ENCODE measurements at regions not wholly inside any gene's neighbourhood (a gene's known extent, or its start where the extent isn't known, plus 50 kb on each side); places are given as distances from the start of the nearest gene placed in this dataset.

DNA sequence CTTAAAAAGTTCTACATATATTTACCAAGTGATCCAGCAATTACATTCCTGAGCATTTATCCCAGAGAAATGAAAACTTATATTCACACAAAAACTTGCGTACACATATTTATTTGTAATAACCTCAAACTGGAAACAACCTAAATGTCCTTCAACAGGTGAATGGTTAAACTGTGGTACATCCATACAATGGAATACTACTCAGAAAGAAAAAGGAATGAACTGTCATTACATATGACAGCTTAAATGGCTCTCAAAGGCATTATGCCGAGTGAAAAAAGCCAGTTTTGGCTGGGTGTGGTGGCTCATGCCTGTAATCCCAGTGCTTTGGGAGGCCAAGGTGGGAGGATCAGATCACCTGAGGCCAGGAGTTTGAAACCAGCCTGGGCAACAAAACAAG lies 79.1 kb upstream of the DYNC1I2 start:
- no peak for DNase-seq

DNA sequence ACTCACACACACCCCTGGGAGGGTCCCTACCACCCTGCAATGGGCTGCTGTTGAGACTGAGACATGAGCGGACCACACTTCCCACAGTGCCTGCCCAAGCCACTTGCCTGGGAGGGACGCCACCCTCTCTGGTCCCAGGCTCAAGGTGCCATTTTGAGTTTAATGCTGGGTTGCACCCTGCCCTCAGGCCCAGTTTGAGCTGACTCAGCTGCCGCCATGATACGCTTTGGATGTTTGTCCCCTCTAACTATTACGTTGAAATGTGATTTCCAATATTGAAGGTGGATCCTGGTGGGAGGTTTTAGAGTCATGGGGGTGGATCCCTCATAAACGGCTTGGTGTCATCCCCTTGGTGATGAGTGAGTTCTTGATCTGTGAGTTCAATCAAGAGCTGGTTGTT lies 76.4 kb upstream of the DYNC1I2 start:
- no peak for DNase-seq

DNA sequence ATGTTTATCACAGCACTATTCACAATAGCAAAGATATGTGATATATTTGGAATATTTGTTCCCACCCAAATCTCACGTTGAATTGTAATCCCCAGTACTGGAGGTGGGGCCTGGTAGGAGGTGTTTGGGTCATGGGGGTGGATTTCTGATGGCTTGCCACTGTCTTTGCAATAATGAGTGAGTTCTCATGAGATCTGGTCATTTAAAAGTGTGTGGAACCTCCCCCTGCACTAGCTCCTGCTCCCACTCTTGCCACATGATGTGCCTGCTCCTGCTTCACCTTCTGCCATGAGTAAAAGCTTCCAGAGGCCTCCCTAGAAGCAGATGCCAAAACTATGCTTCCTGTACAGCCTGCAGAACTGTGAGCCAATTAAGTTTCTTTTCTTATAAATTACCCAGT lies 72.2 kb upstream of the DYNC1I2 start:
- peak; percentile 36 for DNase-seq

DNA sequence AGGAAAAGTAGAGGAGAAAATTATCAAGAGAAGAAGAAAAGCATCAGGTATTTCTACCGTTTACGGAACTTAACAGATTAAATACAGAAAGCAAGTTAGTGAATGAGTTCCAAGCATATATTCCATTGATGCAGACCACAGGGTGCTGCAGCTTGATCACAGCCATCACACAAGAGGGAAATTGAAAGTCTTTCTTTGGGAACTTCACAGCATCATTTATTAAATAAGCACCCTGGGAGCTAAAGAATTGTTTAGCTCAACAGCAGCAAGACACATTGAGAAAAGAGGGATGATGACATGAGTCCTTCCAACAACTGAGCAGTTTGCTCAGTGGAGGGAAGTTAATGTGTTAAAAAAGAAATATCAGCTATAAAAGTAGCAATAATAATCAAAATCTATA lies 69.3 kb upstream of the DYNC1I2 start:
- no peak for DNase-seq

GRCh38 chr2:171625006-171625405 lies 62.3 kb upstream of the DYNC1I2 start:
- DNase-seq, result no peak

DNA sequence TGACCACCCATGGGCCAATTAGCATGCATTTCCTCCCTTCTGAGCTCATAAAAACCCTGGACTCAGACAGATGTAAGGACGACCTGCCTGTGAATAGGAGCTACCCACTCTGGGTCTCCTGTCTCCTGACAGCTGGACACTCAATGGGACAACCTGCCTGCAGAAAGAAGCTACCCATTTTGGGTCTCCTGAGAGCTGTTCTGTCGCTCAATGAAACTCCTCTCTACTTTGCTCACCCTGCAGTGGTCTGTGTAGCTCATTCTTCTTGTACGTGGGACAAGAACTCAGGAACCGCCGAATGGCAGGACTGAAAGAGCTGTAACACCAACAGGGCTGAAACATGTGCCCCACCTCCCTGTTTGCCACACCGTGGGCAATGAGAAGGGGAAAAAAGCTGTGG lies 60.3 kb upstream of the DYNC1I2 start:
- DNase-seq, result no peak

- DNase-seq, result no peak
These were observed 59.9 kb upstream of the DYNC1I2 start for GRCh38 chr2:171627412-171627811.

DNA sequence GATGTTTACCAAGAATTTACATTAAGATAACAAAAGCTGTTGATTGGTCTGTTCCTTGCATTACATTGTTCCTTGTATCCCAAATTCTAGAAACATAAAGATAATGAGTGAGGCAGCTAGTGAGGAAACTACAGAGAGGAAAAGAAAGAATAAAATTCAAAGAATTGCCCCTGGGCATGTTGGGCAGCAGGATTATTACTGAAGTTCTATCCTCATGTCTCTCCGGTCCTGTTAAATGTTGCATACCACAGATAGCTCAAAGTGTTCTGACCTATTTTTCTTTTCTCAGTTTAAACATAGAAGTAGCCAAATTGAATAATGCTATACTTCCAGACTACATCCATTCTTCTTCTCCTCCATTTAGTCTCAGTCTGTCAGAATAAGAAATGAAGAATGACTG lies 58.2 kb upstream of the DYNC1I2 start:
- no peak for DNase-seq

- DNase-seq, result peak; percentile 20
These were observed 57.0 kb upstream of the DYNC1I2 start for GRCh38 chr2:171630089-171630770.

DNA sequence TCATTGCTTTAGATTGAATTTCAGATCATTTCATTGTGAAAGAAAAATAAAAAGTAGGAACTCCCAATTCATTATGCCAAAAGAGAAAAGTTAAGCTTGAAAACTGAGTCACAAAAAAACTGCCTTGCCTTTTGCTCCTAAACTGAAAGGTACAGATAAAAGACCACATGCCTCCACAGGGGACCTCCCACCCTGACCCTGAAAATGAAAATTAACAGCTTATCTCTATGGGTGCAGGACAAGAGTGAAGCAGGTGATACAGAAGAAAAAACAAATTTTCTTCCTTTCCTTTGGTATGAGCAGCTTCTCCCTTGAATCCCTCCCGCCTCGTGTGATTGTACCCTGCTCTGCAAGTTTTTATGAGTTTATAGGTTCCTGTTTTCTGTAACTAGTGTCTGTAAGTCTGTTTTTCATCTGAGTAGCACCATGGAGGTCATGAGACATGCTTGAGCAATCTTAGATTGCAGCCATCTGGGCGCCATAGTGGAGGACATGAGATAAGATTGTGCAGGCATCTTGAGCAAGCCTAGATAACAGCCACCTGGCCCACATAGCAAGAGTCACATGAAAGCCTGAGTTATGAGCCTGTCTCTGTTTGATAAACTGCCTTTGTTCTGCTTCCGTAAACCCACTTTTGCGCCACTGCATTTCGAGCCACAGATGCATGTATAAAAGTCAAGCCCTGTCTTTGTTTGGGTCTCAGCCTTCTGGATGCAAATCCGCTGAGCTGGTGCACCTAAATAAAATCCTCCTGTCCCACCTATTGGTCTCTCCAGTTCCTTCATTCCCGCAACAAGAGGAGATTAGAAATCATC lies 56.2 kb upstream of the DYNC1I2 start:
- DNase-seq, result peak; percentile 26

Measured in NCI-H2171 treated with DMSO at 0.1 percent for 48 hours (cell line).